Peyer's patch (tissue), 4 donors: ENCODE measurements at regions not wholly inside any gene's neighbourhood (a gene's known extent, or its start where the extent isn't known, plus 50 kb on each side); places are given as distances from the start of the nearest gene placed in this dataset.

Source experiments
- POLR2A ChIP-seq, 2 donors: fragments of 450-650 bp; IDR thresholded peaks; one replicate each; pipeline ENCODE4 v1.5.1; 2017; ENCODE audit warnings: antibody characterized with exemption in 2 of 2, mild to moderate bottlenecking in 2 of 2, moderate library complexity in 2 of 2
- TF ChIP-seq, protein P1 (sequence below), 6 experiments: fragments of 450-650 bp in 4 of 6; fragments of 200-600 bp in 2 of 6; sonication (generic) in 1 of 6; IDR thresholded peaks; one replicate each; pipeline ENCODE4 v1.5.1; 2017 to 2019; ENCODE audit warnings: antibody characterized with exemption in 6 of 6, mild to moderate bottlenecking in 3 of 6, moderate library complexity in 1 of 6

DNA sequence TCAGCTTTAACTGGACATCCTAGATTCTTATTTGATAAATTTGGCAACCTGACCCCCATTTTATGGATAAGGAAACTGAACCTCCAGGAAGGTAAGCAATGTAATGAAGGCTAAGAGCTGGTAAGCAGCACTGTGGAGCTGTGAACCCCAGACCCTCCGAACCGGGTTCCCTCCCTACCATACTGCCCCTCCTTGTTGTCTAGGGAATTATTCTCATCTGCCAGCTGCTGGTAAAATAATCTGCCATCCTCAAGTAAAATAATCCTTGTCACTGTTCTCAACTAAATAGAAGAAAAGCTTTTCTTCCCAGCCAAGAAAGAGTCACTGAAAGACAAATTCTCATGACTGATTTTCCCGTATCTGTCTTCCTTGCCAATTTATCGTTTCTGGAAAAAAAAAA, 55.8 kb upstream of the PRDX6 start:
- TF ChIP-seq, protein P1, sequence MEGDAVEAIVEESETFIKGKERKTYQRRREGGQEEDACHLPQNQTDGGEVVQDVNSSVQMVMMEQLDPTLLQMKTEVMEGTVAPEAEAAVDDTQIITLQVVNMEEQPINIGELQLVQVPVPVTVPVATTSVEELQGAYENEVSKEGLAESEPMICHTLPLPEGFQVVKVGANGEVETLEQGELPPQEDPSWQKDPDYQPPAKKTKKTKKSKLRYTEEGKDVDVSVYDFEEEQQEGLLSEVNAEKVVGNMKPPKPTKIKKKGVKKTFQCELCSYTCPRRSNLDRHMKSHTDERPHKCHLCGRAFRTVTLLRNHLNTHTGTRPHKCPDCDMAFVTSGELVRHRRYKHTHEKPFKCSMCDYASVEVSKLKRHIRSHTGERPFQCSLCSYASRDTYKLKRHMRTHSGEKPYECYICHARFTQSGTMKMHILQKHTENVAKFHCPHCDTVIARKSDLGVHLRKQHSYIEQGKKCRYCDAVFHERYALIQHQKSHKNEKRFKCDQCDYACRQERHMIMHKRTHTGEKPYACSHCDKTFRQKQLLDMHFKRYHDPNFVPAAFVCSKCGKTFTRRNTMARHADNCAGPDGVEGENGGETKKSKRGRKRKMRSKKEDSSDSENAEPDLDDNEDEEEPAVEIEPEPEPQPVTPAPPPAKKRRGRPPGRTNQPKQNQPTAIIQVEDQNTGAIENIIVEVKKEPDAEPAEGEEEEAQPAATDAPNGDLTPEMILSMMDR (IDR thresholded peaks at IDR 0.05) = no peak
- no peak for TF ChIP-seq POLR2A (IDR thresholded peaks at IDR 0.05)
